Erythroblast (primary cell): ENCODE measurements at regions not wholly inside any gene's neighbourhood (a gene's known extent, or its start where the extent isn't known, plus 50 kb on each side); places are given as distances from the start of the nearest gene placed in this dataset.

Experiments
- GATA1 ChIP-seq: IDR thresholded peaks from 2 replicates; pipeline ENCODE4 v1.6.1; 2011; ENCODE audit warnings: low read depth, mild to moderate bottlenecking, control low read depth, low read length, moderate library complexity
- POLR2A ChIP-seq: IDR thresholded peaks from 2 replicates; pipeline ENCODE4 v1.6.1; 2011; ENCODE audit warnings: mild to moderate bottlenecking, low read length

- TF ChIP-seq POLR2A (no peak), GATA1 (no peak)
Observed at GRCh38 chr4:162323919-162324318, 160.1 kb upstream of the FSTL5 start.
